Hepatocyte (in vitro differentiated cells): ENCODE measurements at regions not wholly inside any gene's neighbourhood (a gene's known extent, or its start where the extent isn't known, plus 50 kb on each side); places are given as distances from the start of the nearest gene placed in this dataset.

ENCODE experiments used
- DNase-seq: peaks from one replicate; pipeline ENCODE4 v3.0.0-alpha.2; 2016; ENCODE audit warnings: low spot score
- H2AFZ ChIP-seq: fragments of 200-600 bp; sonication (generic); 2 replicates; pipeline ENCODE4 v1.6.0; 2016; ENCODE audit warnings: antibody characterized with exemption, mild to moderate bottlenecking
- H3K27ac ChIP-seq: fragments of 200-600 bp; sonication (generic); 2 replicates; pipeline ENCODE4 v1.5.1; 2016; ENCODE audit warnings: mild to moderate bottlenecking
- H3K27me3 ChIP-seq: fragments of 200-600 bp; sonication (generic); 2 replicates; pipeline ENCODE4 v1.6.1; 2016
- H3K36me3 ChIP-seq: fragments of 200-600 bp; sonication (generic); replicated peaks from 2 replicates; pipeline ENCODE4 v1.5.1; 2016; ENCODE audit warnings: low read depth; ENCODE audit not compliant: insufficient read depth
- H3K4me1 ChIP-seq: fragments of 200-600 bp; sonication (generic); 2 replicates; pipeline ENCODE4 v1.5.1; 2016; ENCODE audit warnings: mild to moderate bottlenecking, moderate library complexity; ENCODE audit not compliant: insufficient read depth
- H3K4me2 ChIP-seq: fragments of 200-600 bp; sonication (generic); 2 replicates; pipeline ENCODE4 v1.6.0; 2016
- H3K4me3 ChIP-seq: fragments of 200-600 bp; sonication (generic); 2 replicates; pipeline ENCODE4 v1.5.1; 2016; ENCODE audit warnings: mild to moderate bottlenecking
- H3K79me2 ChIP-seq: fragments of 200-600 bp; sonication (generic); 2 replicates; pipeline ENCODE4 v1.6.0; 2017; ENCODE audit warnings: mild to moderate bottlenecking
- H3K9me2 ChIP-seq: fragments of 200-600 bp; sonication (generic); replicated peaks from 2 replicates; pipeline ENCODE4 v1.6.0; 2017; ENCODE audit warnings: mild to moderate bottlenecking; ENCODE audit not compliant: insufficient read depth
- H3K9me3 ChIP-seq: fragments of 200-600 bp; sonication (generic); 2 replicates; pipeline ENCODE4 v1.5.1; 2016; ENCODE audit warnings: low read depth, mild to moderate bottlenecking
- H4K20me1 ChIP-seq: fragments of 200-600 bp; sonication (generic); 2 replicates; pipeline ENCODE4 v1.6.0; 2016; ENCODE audit warnings: mild to moderate bottlenecking; ENCODE audit not compliant: insufficient read depth, poor library complexity, severe bottlenecking
- CTCF ChIP-seq: fragments of 200-600 bp; sonication (generic); IDR thresholded peaks from 2 replicates; pipeline ENCODE4 v1.5.1; 2016; ENCODE audit warnings: antibody characterized with exemption, mild to moderate bottlenecking; ENCODE audit not compliant: poor library complexity
- EZH2 ChIP-seq: fragments of 200-600 bp; sonication (generic); IDR thresholded peaks from 2 replicates; pipeline ENCODE4 v1.6.1; 2016; ENCODE audit warnings: antibody characterized with exemption, mild to moderate bottlenecking, borderline replicate concordance
- EZH2phosphoT487 ChIP-seq: fragments of 200-600 bp; sonication (generic); IDR thresholded peaks from one replicate; pipeline ENCODE4 v1.6.1; 2018; ENCODE audit warnings: antibody characterized with exemption, mild to moderate bottlenecking, low read depth, moderate library complexity; ENCODE audit not compliant: unreplicated experiment, severe bottlenecking
- WGBS: methylation state at CpG from one replicate; pipeline ENCODE4 v1.1.6; 2016; ENCODE audit warnings: low lambda C conversion rate; ENCODE audit errors: missing lambda C conversion rate; 5-methylcytosine and 5-hydroxymethylcytosine counted together

- no peak overlapping the region for H3K4me3 ChIP-seq
- DNase-seq: no peak
- no peaks in the 10 kb centered on the region for H4K20me1 ChIP-seq
- H3K9me2 ChIP-seq: no peaks in the 10 kb centered on the region
- no peak overlapping the region for H3K4me2 ChIP-seq
- WGBS: 75% methylated on average over 3 of the region's 3 CpGs
- H3K4me1 ChIP-seq: peaks cover 10% of the 10 kb centered on the region
- no peak overlapping the region for H3K27ac ChIP-seq
- no peak overlapping the region for H2AFZ ChIP-seq
- H3K9me3 ChIP-seq: no peaks in the 10 kb centered on the region
- no peaks in the 10 kb centered on the region for H3K79me2 ChIP-seq
- no peak for TF ChIP-seq CTCF
- no peak for TF ChIP-seq EZH2phosphoT487
- TF ChIP-seq EZH2: no peak
- no peaks in the 10 kb centered on the region for H3K27me3 ChIP-seq
- H3K36me3 ChIP-seq: no peaks in the 10 kb centered on the region
These were observed 444.6 kb downstream of the HTR7 start for GRCh38 chr10:90413196-90413595.

- Histone ChIP-seq H3K79me2 (no peaks in the 10 kb centered on the region), H3K4me3 (no peak overlapping the region), H3K9me2 (no peaks in the 10 kb centered on the region), H3K9me3 (no peaks in the 10 kb centered on the region), H3K27ac (no peak overlapping the region), H2AFZ (no peak overlapping the region), H3K36me3 (no peaks in the 10 kb centered on the region), H3K4me1 (peaks cover 10% of the 10 kb centered on the region), H4K20me1 (no peaks in the 10 kb centered on the region), H3K4me2 (no peak overlapping the region), H3K27me3 (no peaks in the 10 kb centered on the region)
- TF ChIP-seq CTCF (no peak), EZH2 (no peak), EZH2phosphoT487 (no peak)
- 41% methylated on average over 3 of the region's 3 CpGs for WGBS
- no peak for DNase-seq
These were observed 442.9 kb downstream of the HTR7 start for GRCh38 chr10:90414926-90415325.

- TF ChIP-seq EZH2 (no peak), CTCF (no peak), EZH2phosphoT487 (no peak)
- 39% methylated on average over 3 of the region's 3 CpGs for WGBS
These were observed 440.8 kb downstream of the HTR7 start for GRCh38 chr10:90417029-90417428.

More at GRCh38 chr10:90417029-90417428, 440.8 kb downstream of the HTR7 start:
- Histone ChIP-seq H3K79me2 (no peaks in the 10 kb centered on the region), H3K9me3 (no peaks in the 10 kb centered on the region), H3K36me3 (no peaks in the 10 kb centered on the region), H2AFZ (no peak overlapping the region), H4K20me1 (no peaks in the 10 kb centered on the region), H3K4me2 (peak overlapping the region; percentile 1), H3K9me2 (no peaks in the 10 kb centered on the region), H3K4me1 (peaks cover 10% of the 10 kb centered on the region), H3K27ac (peak overlapping the region; percentile 60), H3K27me3 (no peaks in the 10 kb centered on the region), H3K4me3 (no peak overlapping the region)
- peak; percentile 24 for DNase-seq
